Panc1 (cell line): ENCODE measurements at regions not wholly inside any gene's neighbourhood (a gene's known extent, or its start where the extent isn't known, plus 50 kb on each side); places are given as distances from the start of the nearest gene placed in this dataset.

Experiments
- ATAC-seq: fragments of 200-7000 bp; cut with Tn5 transposase; 2 replicates; pipeline ENCODE4 v1.9.1; 2020; ENCODE audit warnings: mild to moderate bottlenecking, moderate library complexity
- BruUV-seq: library from RNA; stranded (reverse); fragments of 400-500 nt; replicated peaks from 2 replicates; lab custom pipeline; 2021; lab: Mats Ljungman, UMichigan
- CTCF ChIA-PET: fragments of 300-600 bp; sonication (Branson Sonifier 250); formaldehyde crosslinking; loops from one replicate; lab custom pipeline; 2022; ENCODE audit warnings: antibody characterized with exemption; lab: Charles Lee
- POLR2A ChIA-PET: fragments of 300-600 bp; sonication (Branson Sonifier 250); formaldehyde crosslinking; loops from one replicate; lab custom pipeline; 2022; ENCODE audit warnings: antibody characterized with exemption; lab: Charles Lee
- DNase-seq: peaks from one replicate; pipeline ENCODE4 v3.0.0-alpha.2; 2010; ENCODE audit warnings: low read depth, low spot score
- H3K27ac ChIP-seq: 2 replicates; pipeline ENCODE4 v1.5.1; 2011; ENCODE audit warnings: mild to moderate bottlenecking, low read length, inconsistent platforms
- H3K27me3 ChIP-seq: fragments of 200-500 bp; sonication (Bioruptor generic); 2 replicates; pipeline ENCODE4 v1.6.0; 2014; ENCODE audit warnings: low read length, inconsistent platforms; ENCODE audit not compliant: control insufficient read depth, insufficient read depth
- H3K36me3 ChIP-seq: fragments of 200-500 bp; sonication (Bioruptor generic); 2 replicates; pipeline ENCODE4 v1.5.1; 2014; ENCODE audit warnings: inconsistent platforms, mild to moderate bottlenecking, low read length, moderate library complexity; ENCODE audit not compliant: control insufficient read depth, insufficient read depth
- H3K4me1 ChIP-seq: 2 replicates; pipeline ENCODE4 v1.5.1; 2011; ENCODE audit warnings: inconsistent platforms, mild to moderate bottlenecking, low read length, moderate library complexity; ENCODE audit not compliant: control insufficient read depth, insufficient read depth
- H3K4me3 ChIP-seq, 2 experiments: 2 replicates each; pipeline ENCODE4 v1.5.1; 2011 to 2012; ENCODE audit warnings: low read depth in 2 of 2, low read length in 2 of 2, mild to moderate bottlenecking in 2 of 2, inconsistent platforms in 1 of 2, moderate library complexity in 1 of 2
- H3K9me3 ChIP-seq: fragments of 200-500 bp; sonication (Bioruptor generic); 2 replicates; pipeline ENCODE4 v1.5.1; 2014; ENCODE audit warnings: low read depth, mild to moderate bottlenecking, inconsistent platforms, low read length, moderate library complexity; ENCODE audit not compliant: control insufficient read depth, insufficient read depth
- CTCF ChIP-seq: fragments of 450-650 bp; IDR thresholded peaks from 2 replicates; pipeline ENCODE4 v1.5.1; 2017; ENCODE audit warnings: mild to moderate bottlenecking
- POLR2AphosphoS5 ChIP-seq: IDR thresholded peaks from 2 replicates; pipeline ENCODE4 v1.6.1; 2012; ENCODE audit warnings: mild to moderate bottlenecking, low read depth, low read length, moderate library complexity
- REST ChIP-seq, 2 experiments: IDR thresholded peaks; 2 replicates each; pipeline ENCODE4 v1.6.1; 2011 to 2012; ENCODE audit warnings: low read depth in 2 of 2, control low read depth in 1 of 2, low read length in 1 of 2, mild to moderate bottlenecking in 1 of 2, moderate library complexity in 1 of 2; ENCODE audit not compliant: insufficient read depth in 1 of 2
- SIN3A ChIP-seq: IDR thresholded peaks from 2 replicates; pipeline ENCODE4 v1.6.1; 2012; ENCODE audit warnings: low read depth, mild to moderate bottlenecking, low read length, moderate library complexity, borderline replicate concordance; ENCODE audit not compliant: insufficient read depth
- TCF7L2 ChIP-seq: IDR thresholded peaks from 2 replicates; pipeline ENCODE4 v1.6.1; 2011; ENCODE audit warnings: mild to moderate bottlenecking, low read depth, low read length, inconsistent platforms
- in situ Hi-C: cut with HindIII; loops from 2 replicates; pipeline ENCODE4 v1.10.0; 2016; ENCODE audit warnings: low sequenced_read_pairs, low pct_unique_long_range_greater_than_20kb
- intact Hi-C: fragments of 100-400 bp; cut with micrococcal nuclease; formaldehyde crosslinking; loops from one replicate; pipeline ENCODE4 v1.10.0; 2022; ENCODE audit not compliant: unreplicated experiment

- DNase-seq = no peak
- POLR2A ChIA-PET = interaction anchor here (0.5 to 0.6 kb wide), 2 partner anchors 18 to 175 kb away, joined by 3 read pairs; no protein-coding TSS in a partner anchor
- intact Hi-C loops = no loop called here
- Histone ChIP-seq H3K27me3 (no peaks in the 10 kb centered on the region), H3K36me3 (no peaks in the 10 kb centered on the region; the same call in 1 of the 2 replicates), H3K9me3 (no peaks in the 10 kb centered on the region), H3K27ac (no peak overlapping the region), H3K4me3 (no peak overlapping the region), H3K4me1 (no peaks in the 10 kb centered on the region; the same call in 1 of the 2 replicates)
- in situ Hi-C loops = no loop called here
- no TSS peak for BruUV-seq
- CTCF ChIA-PET = no interaction called here
- TF ChIP-seq REST (IDR thresholded peaks at IDR 0.05; ENCODE audit: insufficient read depth in 1 of 2, low read depth in 2 of 2, low read length in 1 of 2) (no peak), SIN3A (no peak), POLR2AphosphoS5 (no peak), TCF7L2 (no peak), CTCF (no peak)
- no peak for ATAC-seq
Measured at GRCh38 chr13:50107205-50107604, 92.0 kb downstream of the KCNRG start.

- Histone ChIP-seq H3K9me3 (no peaks in the 10 kb centered on the region), H3K4me1 (peaks cover 10% of the 10 kb centered on the region), H3K27ac (0 out of 2 replicates have a peak overlapping the region, but pooled peaks have one; percentile 23), H3K4me3 (no peak overlapping the region), H3K36me3 (no peaks in the 10 kb centered on the region; the same call in 1 of the 2 replicates), H3K27me3 (no peaks in the 10 kb centered on the region)
- CTCF ChIA-PET = no interaction called here
- in situ Hi-C loops (no loop called here), intact Hi-C loops (no loop called here)
- DNase-seq (no peak), ATAC-seq (no peak)
- POLR2A ChIA-PET = no interaction called here
- no TSS peak for BruUV-seq
- no peak for TF ChIP-seq TCF7L2
- TF ChIP-seq POLR2AphosphoS5 = no peak
Measured at GRCh38 chr13:50114961-50115360, 99.7 kb downstream of the KCNRG start.

GRCh38 chr13:50115695-50116094 lies 100.5 kb downstream of the KCNRG start:
- Histone ChIP-seq H3K9me3 (no peaks in the 10 kb centered on the region), H3K27ac (0 out of 2 replicates have a peak overlapping the region, but pooled peaks have one; percentile 2), H3K36me3 (no peaks in the 10 kb centered on the region; the same call in 1 of the 2 replicates), H3K4me1 (peaks cover 13% of the 10 kb centered on the region), H3K27me3 (no peaks in the 10 kb centered on the region), H3K4me3 (no peak overlapping the region)
- ChIA-PET POLR2A (no interaction called here), CTCF (no interaction called here)
- in situ Hi-C loops (no loop called here), intact Hi-C loops (no loop called here)
- ATAC-seq (no peak), DNase-seq (no peak)
- TF ChIP-seq CTCF (no peak), SIN3A (no peak), TCF7L2 (no peak), REST (IDR thresholded peaks at IDR 0.05; ENCODE audit: insufficient read depth in 1 of 2, low read depth in 2 of 2, low read length in 1 of 2) (no peak), POLR2AphosphoS5 (no peak)
- no TSS peak for BruUV-seq
